ENCODE measurements at regions not wholly inside any gene's neighbourhood (a gene's known extent, or its start where the extent isn't known, plus 50 kb on each side); places are given as distances from the start of the nearest gene placed in this dataset.
"Not testable (repeated sequence)": the region's sequence is repeated elsewhere in the genome, so short reads cannot be mapped to it uniquely, and the experiment has no call there.

GRCh38 chr3:839981-840380 lies 252.8 kb upstream of the CNTN6 start:
- DNase-seq, result no peak

- no peak for DNase-seq
Observed at GRCh38 chr3:851098-851790, 241.6 kb upstream of the CNTN6 start.

GRCh38 chr3:852033-852432 lies 240.8 kb upstream of the CNTN6 start:
- no peak for DNase-seq

- DNase-seq, result no peak
Observed at GRCh38 chr3:853489-853888, 239.3 kb upstream of the CNTN6 start.

- DNase-seq, result no peak
Observed at GRCh38 chr3:859135-859534, 233.7 kb upstream of the CNTN6 start.

GRCh38 chr3:861721-862120 lies 231.1 kb upstream of the CNTN6 start:
- no peak for DNase-seq

GRCh38 chr3:869269-869668 lies 223.6 kb upstream of the CNTN6 start:
- no peak for DNase-seq

GRCh38 chr3:869734-870133 lies 223.1 kb upstream of the CNTN6 start:
- DNase-seq, result no peak

GRCh38 chr3:871651-872050 lies 221.2 kb upstream of the CNTN6 start:
- DNase-seq, result no peak

- DNase-seq, result no peak
Observed at GRCh38 chr3:877001-877400, 215.8 kb upstream of the CNTN6 start.

- no peak for DNase-seq
Observed at GRCh38 chr3:878746-879145, 214.1 kb upstream of the CNTN6 start.

- DNase-seq, result no peak
Observed at GRCh38 chr3:880371-880770, 212.5 kb upstream of the CNTN6 start.

GRCh38 chr3:882533-882932 lies 210.3 kb upstream of the CNTN6 start:
- no peak for DNase-seq

- no peak for DNase-seq
Observed at GRCh38 chr3:901953-902778, 190.7 kb upstream of the CNTN6 start.

- DNase-seq, result no peak
Observed at GRCh38 chr3:905217-905616, 187.6 kb upstream of the CNTN6 start.

- DNase-seq, result no peak
Observed at GRCh38 chr3:906739-907138, 186.1 kb upstream of the CNTN6 start.

GRCh38 chr3:908839-909238 lies 184.0 kb upstream of the CNTN6 start:
- no peak for DNase-seq

- DNase-seq, result not testable (repeated sequence)
Observed at GRCh38 chr3:912717-913116, 180.1 kb upstream of the CNTN6 start.

- no peak for DNase-seq
Observed at GRCh38 chr3:923161-923910, 169.5 kb upstream of the CNTN6 start.

- no peak for DNase-seq
Observed at GRCh38 chr3:930866-931265, 162.0 kb upstream of the CNTN6 start.

- no peak for DNase-seq
Observed at GRCh38 chr3:933326-933725, 159.5 kb upstream of the CNTN6 start.

GRCh38 chr3:944786-945185 lies 148.0 kb upstream of the CNTN6 start:
- no peak for DNase-seq

GRCh38 chr3:945738-946137 lies 147.1 kb upstream of the CNTN6 start:
- DNase-seq, result no peak

- no peak for DNase-seq
Observed at GRCh38 chr3:952906-953305, 139.9 kb upstream of the CNTN6 start.

Data from NCI-H1092 (cell line).